Adrenal gland (tissue), 5 donors: ENCODE measurements at regions not wholly inside any gene's neighbourhood (a gene's known extent, or its start where the extent isn't known, plus 50 kb on each side); places are given as distances from the start of the nearest gene placed in this dataset.

Source experiments
- POLR2A ChIP-seq, 2 donors: fragments of 450-650 bp; IDR thresholded peaks; one replicate each; pipeline ENCODE4 v1.6.1; 2017; ENCODE audit warnings: antibody characterized with exemption in 2 of 2, mild to moderate bottlenecking in 2 of 2, moderate library complexity in 1 of 2
- TF ChIP-seq, protein P1 (sequence below), 6 experiments: fragments of 450-650 bp in 4 of 6; fragments of 200-600 bp in 2 of 6; sonication (generic) in 1 of 6; IDR thresholded peaks; 1 replicate in 5 of 6; 2 replicates in 1 of 6; pipeline versions ENCODE4 v1.5.1 to v1.8.0; 2016 to 2021; ENCODE audit warnings: antibody characterized with exemption in 6 of 6, mild to moderate bottlenecking in 2 of 6, moderate library complexity in 1 of 6
- donor health status: DM: no; HTN: no; CAD: no.

DNA sequence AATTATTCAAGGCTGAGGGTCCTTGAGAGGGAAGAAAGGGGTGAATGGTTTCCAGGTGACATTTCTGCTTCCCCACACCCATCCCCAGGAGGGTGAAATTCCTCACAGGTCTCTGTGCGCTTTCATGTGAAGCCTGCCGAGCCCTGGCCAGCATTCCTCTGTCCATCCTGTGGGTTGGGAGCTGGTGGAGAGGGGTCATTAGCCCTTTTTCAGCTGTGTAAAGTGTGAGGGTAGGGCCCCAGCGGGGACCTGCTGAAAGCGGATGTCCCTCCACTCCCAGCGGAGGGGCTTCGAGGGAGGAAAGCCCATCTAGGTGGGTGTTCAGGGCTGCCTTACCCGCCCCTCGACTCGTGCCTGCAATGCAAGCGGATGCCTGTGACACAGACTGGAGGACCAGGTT is 53.3 kb upstream of the DLX4 start:
- no peak for TF ChIP-seq POLR2A (IDR thresholded peaks at IDR 0.05)
- TF ChIP-seq, protein P1, sequence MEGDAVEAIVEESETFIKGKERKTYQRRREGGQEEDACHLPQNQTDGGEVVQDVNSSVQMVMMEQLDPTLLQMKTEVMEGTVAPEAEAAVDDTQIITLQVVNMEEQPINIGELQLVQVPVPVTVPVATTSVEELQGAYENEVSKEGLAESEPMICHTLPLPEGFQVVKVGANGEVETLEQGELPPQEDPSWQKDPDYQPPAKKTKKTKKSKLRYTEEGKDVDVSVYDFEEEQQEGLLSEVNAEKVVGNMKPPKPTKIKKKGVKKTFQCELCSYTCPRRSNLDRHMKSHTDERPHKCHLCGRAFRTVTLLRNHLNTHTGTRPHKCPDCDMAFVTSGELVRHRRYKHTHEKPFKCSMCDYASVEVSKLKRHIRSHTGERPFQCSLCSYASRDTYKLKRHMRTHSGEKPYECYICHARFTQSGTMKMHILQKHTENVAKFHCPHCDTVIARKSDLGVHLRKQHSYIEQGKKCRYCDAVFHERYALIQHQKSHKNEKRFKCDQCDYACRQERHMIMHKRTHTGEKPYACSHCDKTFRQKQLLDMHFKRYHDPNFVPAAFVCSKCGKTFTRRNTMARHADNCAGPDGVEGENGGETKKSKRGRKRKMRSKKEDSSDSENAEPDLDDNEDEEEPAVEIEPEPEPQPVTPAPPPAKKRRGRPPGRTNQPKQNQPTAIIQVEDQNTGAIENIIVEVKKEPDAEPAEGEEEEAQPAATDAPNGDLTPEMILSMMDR (IDR thresholded peaks at IDR 0.05), result no peak
